ENCODE measurements at regions not wholly inside any gene's neighbourhood (a gene's known extent, or its start where the extent isn't known, plus 50 kb on each side); places are given as distances from the start of the nearest gene placed in this dataset.
"Not testable (repeated sequence)": the region's sequence is repeated elsewhere in the genome, so short reads cannot be mapped to it uniquely, and the experiment has no call there.

DNA sequence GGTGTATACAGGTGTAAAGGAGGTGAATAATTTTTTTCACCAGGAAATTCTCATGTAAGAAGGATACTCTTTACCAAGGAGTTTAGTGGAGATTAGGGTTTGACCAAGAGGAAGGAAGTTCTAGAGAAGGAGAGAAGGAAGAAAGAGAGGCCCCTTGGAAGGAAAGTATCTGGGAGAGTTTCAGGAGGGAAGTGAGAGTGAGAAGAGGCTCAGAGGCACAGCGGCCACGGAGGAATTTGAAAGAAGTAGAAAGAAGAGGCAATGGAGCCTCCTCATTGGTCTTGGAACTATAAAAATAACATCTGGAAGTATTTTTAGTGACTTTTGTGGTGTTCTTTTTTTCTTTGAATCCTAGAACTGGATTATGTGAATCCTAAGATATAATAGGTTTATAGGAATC lies 50.8 kb upstream of the MCUR1 start:
- no peak overlapping the region for H3K4me3 ChIP-seq (ENCODE audit: low read depth, low read length, poor library complexity, severe bottlenecking)
- TF ChIP-seq CTCF (conservative IDR thresholded peaks at IDR 0.05; ENCODE audit: low read length) (no peak), EZH2phosphoT487 (IDR thresholded peaks at IDR 0.05; ENCODE audit: borderline replicate concordance, low read depth, low read length) (no peak)
- no TSS peak for BruUV-seq (replicated peaks)
- no peaks in the 10 kb centered on the region for H3K9me2 ChIP-seq (ENCODE audit: insufficient read depth, low read length)
- ChIA-PET POLR2A (no interaction called here), CTCF (ENCODE audit: unreplicated experiment) (no interaction called here)
- H3K27ac ChIP-seq (ENCODE audit: low read depth, low read length, poor library complexity, severe bottlenecking) = no peak overlapping the region
- H2AFZ ChIP-seq (ENCODE audit: low read length) = no peak overlapping the region
- no peaks in the 10 kb centered on the region for H3K4me1 ChIP-seq (ENCODE audit: insufficient read depth, low read length, poor library complexity, severe bottlenecking)
- no peaks in the 10 kb centered on the region for H3K36me3 ChIP-seq (ENCODE audit: insufficient read depth, low read length)
- no peak overlapping the region for H3K4me2 ChIP-seq (ENCODE audit: low read length)
- no peaks in the 10 kb centered on the region for H3K79me2 ChIP-seq (ENCODE audit: insufficient read depth, low read depth, low read length)
- H4K20me1 ChIP-seq (ENCODE audit: insufficient read depth, low read length) = no peaks in the 10 kb centered on the region
- DNase-seq (ENCODE audit: low spot score) = no peak
- no peaks in the 10 kb centered on the region for H3K9me3 ChIP-seq (ENCODE audit: low read length)
- intact Hi-C loops (cut with micrococcal nuclease; ENCODE audit: unreplicated experiment) = no loop called here

DNA sequence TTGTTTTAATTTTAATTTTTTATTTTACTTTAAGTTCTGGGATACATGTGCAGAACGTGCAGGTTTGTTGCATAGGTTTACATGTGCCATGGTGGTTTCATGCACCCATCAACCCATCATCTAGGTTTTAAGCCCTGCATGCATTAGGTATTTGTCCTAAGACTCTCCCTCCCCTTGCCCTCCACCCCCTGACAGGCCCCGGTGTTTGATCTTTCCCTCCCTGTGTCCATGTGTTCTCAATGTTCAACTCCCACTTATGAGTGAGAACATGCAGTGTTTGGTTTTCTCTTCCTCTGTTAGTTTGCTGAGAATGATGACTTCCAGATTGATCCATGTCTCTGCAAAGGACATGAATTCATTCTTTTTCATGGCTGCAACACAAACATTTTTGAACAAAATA lies 50.3 kb upstream of the MCUR1 start:
- H3K4me1 ChIP-seq (ENCODE audit: insufficient read depth, low read length, poor library complexity, severe bottlenecking); BruUV-seq (replicated peaks); H3K9me2 ChIP-seq (ENCODE audit: insufficient read depth, low read length); POLR2A ChIA-PET; intact Hi-C loops (cut with micrococcal nuclease; ENCODE audit: unreplicated experiment); H4K20me1 ChIP-seq (ENCODE audit: insufficient read depth, low read length); DNase-seq (ENCODE audit: low spot score); H3K36me3 ChIP-seq (ENCODE audit: insufficient read depth, low read length); H3K79me2 ChIP-seq (ENCODE audit: insufficient read depth, low read depth, low read length); H3K27ac ChIP-seq (ENCODE audit: low read depth, low read length, poor library complexity, severe bottlenecking); H3K9me3 ChIP-seq (ENCODE audit: low read length); H2AFZ ChIP-seq (ENCODE audit: low read length); H3K4me2 ChIP-seq (ENCODE audit: low read length); H3K4me3 ChIP-seq (ENCODE audit: low read depth, low read length, poor library complexity, severe bottlenecking); CTCF ChIA-PET (ENCODE audit: unreplicated experiment): not testable (repeated sequence)

Data from OCI-LY7 (cell line).